ENCODE measurements at regions not wholly inside any gene's neighbourhood (a gene's known extent, or its start where the extent isn't known, plus 50 kb on each side); places are given as distances from the start of the nearest gene placed in this dataset.

DNA sequence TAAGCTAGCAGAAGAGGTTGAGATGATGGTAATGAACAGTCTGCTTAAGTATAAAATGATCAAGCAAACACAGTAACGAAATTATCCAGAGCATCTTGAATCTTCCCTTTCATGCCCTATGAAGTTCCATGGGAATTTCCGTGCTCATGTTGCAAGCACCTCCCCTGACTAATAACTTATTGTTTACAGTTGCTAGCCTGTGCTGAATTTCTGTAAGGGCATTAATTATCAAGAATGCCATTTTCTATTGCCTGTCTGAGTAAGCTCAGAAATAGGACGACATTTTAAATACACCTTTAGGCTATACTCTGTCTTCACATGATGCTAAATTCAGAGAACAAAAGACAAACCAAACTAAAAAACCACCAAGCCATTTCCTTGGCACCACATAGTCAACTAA lies 257.5 kb upstream of the LRTM1 start:
- no peaks in the 10 kb centered on the region for H3K9me3 ChIP-seq
- H3K36me3 ChIP-seq (ENCODE audit: insufficient read depth in 1 of 2, low read depth in 1 of 2), result no peaks in the 10 kb centered on the region
- no peaks in the 10 kb centered on the region for H3K27me3 ChIP-seq (ENCODE audit: insufficient read depth in 3 of 3, low read length in 2 of 3)
- intact Hi-C loops (cut with DNase I), result no loop called here
- no peaks in the 10 kb centered on the region for H3K4me1 ChIP-seq
- WGBS, 3 donors, result 66 to 75% (median 72%) methylated on average over 3 of the region's 3 CpGs
- TF ChIP-seq, protein P1, sequence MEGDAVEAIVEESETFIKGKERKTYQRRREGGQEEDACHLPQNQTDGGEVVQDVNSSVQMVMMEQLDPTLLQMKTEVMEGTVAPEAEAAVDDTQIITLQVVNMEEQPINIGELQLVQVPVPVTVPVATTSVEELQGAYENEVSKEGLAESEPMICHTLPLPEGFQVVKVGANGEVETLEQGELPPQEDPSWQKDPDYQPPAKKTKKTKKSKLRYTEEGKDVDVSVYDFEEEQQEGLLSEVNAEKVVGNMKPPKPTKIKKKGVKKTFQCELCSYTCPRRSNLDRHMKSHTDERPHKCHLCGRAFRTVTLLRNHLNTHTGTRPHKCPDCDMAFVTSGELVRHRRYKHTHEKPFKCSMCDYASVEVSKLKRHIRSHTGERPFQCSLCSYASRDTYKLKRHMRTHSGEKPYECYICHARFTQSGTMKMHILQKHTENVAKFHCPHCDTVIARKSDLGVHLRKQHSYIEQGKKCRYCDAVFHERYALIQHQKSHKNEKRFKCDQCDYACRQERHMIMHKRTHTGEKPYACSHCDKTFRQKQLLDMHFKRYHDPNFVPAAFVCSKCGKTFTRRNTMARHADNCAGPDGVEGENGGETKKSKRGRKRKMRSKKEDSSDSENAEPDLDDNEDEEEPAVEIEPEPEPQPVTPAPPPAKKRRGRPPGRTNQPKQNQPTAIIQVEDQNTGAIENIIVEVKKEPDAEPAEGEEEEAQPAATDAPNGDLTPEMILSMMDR (IDR thresholded peaks at IDR 0.05), result no peak
- H3K4me3 ChIP-seq, result no peak overlapping the region
- DNase-seq (no peak), ATAC-seq (no peak)
- no peak overlapping the region for H3K27ac ChIP-seq

GRCh38 chr3:55183201-55183600 lies 255.3 kb upstream of the LRTM1 start:
- TF ChIP-seq, protein P1 (IDR thresholded peaks at IDR 0.05), result no peak
- Histone ChIP-seq H3K36me3 (ENCODE audit: insufficient read depth in 1 of 2, low read depth in 1 of 2) (no peaks in the 10 kb centered on the region), H3K27me3 (ENCODE audit: insufficient read depth in 3 of 3, low read length in 2 of 3) (no peaks in the 10 kb centered on the region), H3K27ac (no peak overlapping the region), H3K9me3 (no peaks in the 10 kb centered on the region), H3K4me3 (no peak overlapping the region), H3K4me1 (no peaks in the 10 kb centered on the region)
- DNase-seq, result no peak
- no peak for ATAC-seq
- intact Hi-C loops (cut with DNase I), result loop anchor here (5.0 kb wide), 4 partner anchors 231 to 756 kb away; no protein-coding TSS in a partner anchor

DNA sequence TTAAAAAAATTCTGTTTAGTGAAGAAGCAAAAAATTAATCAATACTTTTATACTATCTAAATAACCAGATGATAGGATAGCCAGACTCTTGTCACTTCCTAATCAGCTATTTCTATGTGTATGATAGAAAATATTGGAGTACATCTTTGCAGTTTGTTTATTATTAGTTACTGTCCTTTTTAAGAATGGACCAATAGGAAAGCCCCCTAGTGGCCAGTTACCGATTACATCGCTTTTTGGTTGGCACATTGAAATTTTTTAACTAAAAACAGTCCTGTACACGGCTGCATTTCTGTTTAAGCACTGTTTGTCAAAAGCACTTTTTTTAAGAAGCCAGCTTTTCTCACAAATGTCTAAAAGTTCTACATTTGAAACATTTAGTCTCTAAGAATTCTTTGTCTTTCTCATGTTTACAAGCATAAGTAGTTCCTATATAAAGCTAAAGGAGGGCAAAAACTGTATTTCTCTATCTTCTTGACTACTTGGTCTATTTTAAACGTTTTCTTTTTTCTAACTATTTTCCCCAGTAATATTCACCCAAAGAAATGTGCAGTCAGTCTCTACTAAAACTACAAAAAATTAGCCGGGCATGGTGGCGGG lies 253.2 kb upstream of the LRTM1 start:
- no peaks in the 10 kb centered on the region for H3K36me3 ChIP-seq (ENCODE audit: insufficient read depth in 1 of 2, low read depth in 1 of 2)
- ATAC-seq, result peak in 1 of 4 donors; percentile 53
- H3K4me3 ChIP-seq, result no peak overlapping the region
- H3K27ac ChIP-seq, result no peak overlapping the region
- no peaks in the 10 kb centered on the region for H3K9me3 ChIP-seq
- no peak for DNase-seq
- 33 to 36% (median 34%) methylated on average over 6 of the region's 6 CpGs for WGBS, 3 donors
- intact Hi-C loops (cut with DNase I), result loop anchor here (5.0 kb wide), 4 partner anchors 229 to 754 kb away; no protein-coding TSS in a partner anchor
- H3K27me3 ChIP-seq (ENCODE audit: insufficient read depth in 3 of 3, low read length in 2 of 3), result no peaks in the 10 kb centered on the region
- no peaks in the 10 kb centered on the region for H3K4me1 ChIP-seq
- TF ChIP-seq, protein P1 (IDR thresholded peaks at IDR 0.05), result peak; percentile 79

DNA sequence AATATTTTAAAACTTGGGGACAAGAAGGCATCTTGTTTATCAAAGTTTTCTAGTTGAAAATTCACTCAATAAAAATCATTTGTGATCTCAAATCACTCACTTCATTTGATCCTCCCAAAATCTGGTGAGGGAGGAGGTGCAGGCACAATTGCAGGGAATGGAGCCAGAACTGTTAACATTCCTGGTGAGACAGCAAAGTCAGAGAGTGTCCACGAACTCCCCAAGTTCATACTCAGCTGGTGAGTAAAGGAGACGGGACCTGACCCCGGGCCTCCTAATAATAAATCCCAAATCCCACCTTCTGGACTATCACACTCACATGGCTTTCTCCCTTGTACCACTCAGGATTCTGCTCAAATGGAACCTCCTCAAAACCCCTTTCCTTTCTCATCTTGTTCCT lies 252.3 kb upstream of the LRTM1 start:
- H3K36me3 ChIP-seq (ENCODE audit: insufficient read depth in 1 of 2, low read depth in 1 of 2), result no peaks in the 10 kb centered on the region
- intact Hi-C loops (cut with DNase I), result loop anchor here (5.0 kb wide), 4 partner anchors 228 to 753 kb away; no protein-coding TSS in a partner anchor
- TF ChIP-seq, protein P1 (IDR thresholded peaks at IDR 0.05), result no peak
- no peak overlapping the region for H3K27ac ChIP-seq
- H3K4me3 ChIP-seq, result no peak overlapping the region
- H3K4me1 ChIP-seq, result no peaks in the 10 kb centered on the region
- H3K9me3 ChIP-seq, result no peaks in the 10 kb centered on the region
- no peak for ATAC-seq
- 68 to 82% (median 69%) methylated on average over 3 of the region's 3 CpGs for WGBS, 3 donors
- no peaks in the 10 kb centered on the region for H3K27me3 ChIP-seq (ENCODE audit: insufficient read depth in 3 of 3, low read length in 2 of 3)
- DNase-seq, result no peak

DNA sequence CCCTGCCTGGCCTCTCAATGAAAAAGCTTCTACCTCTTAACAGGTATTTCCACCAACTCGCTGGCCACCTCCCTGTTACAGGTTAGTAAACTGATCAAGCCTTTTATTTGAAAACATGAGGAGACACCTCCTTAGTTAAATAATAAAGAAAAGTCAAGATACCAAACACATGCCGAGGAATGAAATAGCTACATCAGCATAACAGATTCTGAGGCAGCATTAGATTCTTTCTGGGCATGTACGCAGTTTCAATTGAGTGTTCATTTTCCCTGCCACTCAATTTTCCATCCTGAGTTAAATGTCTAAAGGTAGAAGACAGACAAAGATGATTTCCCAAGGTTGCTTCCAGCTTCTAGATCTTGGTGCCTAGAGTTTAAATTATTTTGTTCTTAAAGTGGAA lies 250.5 kb upstream of the LRTM1 start:
- H3K9me3 ChIP-seq, result no peaks in the 10 kb centered on the region
- no peaks in the 10 kb centered on the region for H3K27me3 ChIP-seq (ENCODE audit: insufficient read depth in 3 of 3, low read length in 2 of 3)
- 84 to 91% (median 91%) methylated on average over 3 of the region's 3 CpGs for WGBS, 3 donors
- H3K27ac ChIP-seq, result no peak overlapping the region
- intact Hi-C loops (cut with DNase I), result no loop called here
- H3K36me3 ChIP-seq (ENCODE audit: insufficient read depth in 1 of 2, low read depth in 1 of 2), result no peaks in the 10 kb centered on the region
- H3K4me3 ChIP-seq, result no peak overlapping the region
- TF ChIP-seq, protein P1 (IDR thresholded peaks at IDR 0.05), result no peak
- ATAC-seq (no peak), DNase-seq (no peak)
- peaks cover 10% of the 10 kb centered on the region for H3K4me1 ChIP-seq
